Mesenchymal stem cell (in vitro differentiated cells and primary cell): ENCODE measurements at regions not wholly inside any gene's neighbourhood (a gene's known extent, or its start where the extent isn't known, plus 50 kb on each side); places are given as distances from the start of the nearest gene placed in this dataset.

ENCODE experiments used
- DNase-seq: peaks from one replicate; pipeline ENCODE4 v3.0.0-alpha.2; 2013
- H2AFZ ChIP-seq: one replicate; pipeline ENCODE4 v1.6.1; 2013; ENCODE audit warnings: low read depth, mild to moderate bottlenecking, control low read depth, inconsistent platforms, low read length, moderate library complexity
- H2AK5ac ChIP-seq: 2 replicates; pipeline ENCODE4 v1.6.1; 2013; ENCODE audit warnings: low read length, moderate library complexity, mild to moderate bottlenecking, inconsistent platforms; ENCODE audit not compliant: severe bottlenecking
- H2BK120ac ChIP-seq: one replicate; pipeline ENCODE4 v1.6.1; 2013; ENCODE audit warnings: low read depth, mild to moderate bottlenecking, inconsistent platforms, low read length, moderate library complexity
- H2BK12ac ChIP-seq, 2 experiments: one replicate each; pipeline ENCODE4 v1.6.1; 2013; ENCODE audit warnings: inconsistent platforms in 2 of 2, low read length in 2 of 2, mild to moderate bottlenecking in 2 of 2, moderate library complexity in 2 of 2, control low read depth in 1 of 2
- H2BK15ac ChIP-seq: one replicate; pipeline ENCODE4 v1.6.1; 2013; ENCODE audit warnings: mild to moderate bottlenecking, low read depth, inconsistent platforms; ENCODE audit not compliant: poor library complexity, severe bottlenecking
- H2BK5ac ChIP-seq: 2 replicates; pipeline ENCODE4 v1.6.1; 2013; ENCODE audit warnings: low read depth, mild to moderate bottlenecking, low read length, control low read depth, inconsistent platforms; ENCODE audit not compliant: poor library complexity, severe bottlenecking
- H3K14ac ChIP-seq, 2 experiments: one replicate each; pipeline ENCODE4 v1.6.1; 2013; ENCODE audit warnings: inconsistent platforms in 2 of 2, low read length in 2 of 2, control low read depth in 1 of 2, mild to moderate bottlenecking in 1 of 2, moderate library complexity in 1 of 2
- H3K18ac ChIP-seq, 2 experiments: one replicate each; pipeline ENCODE4 v1.6.1; 2013; ENCODE audit warnings: inconsistent platforms in 2 of 2, low read length in 2 of 2, control low read depth in 1 of 2, low read depth in 1 of 2, mild to moderate bottlenecking in 1 of 2
- H3K23ac ChIP-seq, 2 experiments: one replicate each; pipeline ENCODE4 v1.6.1; 2013; ENCODE audit warnings: inconsistent platforms in 2 of 2, low read length in 2 of 2, mild to moderate bottlenecking in 2 of 2, moderate library complexity in 2 of 2, control low read depth in 1 of 2
- H3K27ac ChIP-seq: 2 replicates; pipeline ENCODE4 v1.5.1; 2013; ENCODE audit warnings: mild to moderate bottlenecking, moderate library complexity, low read length, control low read depth, inconsistent platforms; ENCODE audit not compliant: poor library complexity, severe bottlenecking
- H3K27me3 ChIP-seq, 2 experiments: 2 replicates each; pipeline versions ENCODE4 v1.6.1 to v1.7.0; 2013; ENCODE audit warnings: low read length in 2 of 2, mild to moderate bottlenecking in 2 of 2, moderate library complexity in 2 of 2, control low read depth in 1 of 2, inconsistent platforms in 1 of 2; ENCODE audit not compliant: control insufficient read depth in 1 of 2, insufficient read depth in 1 of 2
- H3K36me3 ChIP-seq, 2 experiments: 2 replicates each; pipeline versions ENCODE4 v1.6.1 to v1.7.0; 2013; ENCODE audit warnings: low read length in 2 of 2, control low read depth in 1 of 2, inconsistent platforms in 1 of 2, low read depth in 1 of 2, mild to moderate bottlenecking in 1 of 2; ENCODE audit not compliant: insufficient read depth in 2 of 2, control insufficient read depth in 1 of 2
- H3K4ac ChIP-seq, 2 experiments: one replicate each; pipeline ENCODE4 v1.6.1; 2013; ENCODE audit warnings: inconsistent platforms in 2 of 2, low read length in 2 of 2, mild to moderate bottlenecking in 2 of 2, moderate library complexity in 2 of 2, control low read depth in 1 of 2, low read depth in 1 of 2
- H3K4me1 ChIP-seq: 2 replicates; pipeline ENCODE4 v1.6.1; 2013; ENCODE audit warnings: low read depth, low read length, control low read depth; ENCODE audit not compliant: control insufficient read depth, insufficient read depth
- H3K4me2 ChIP-seq: 2 replicates; pipeline ENCODE4 v1.6.1; 2013; ENCODE audit warnings: low read length, mild to moderate bottlenecking, inconsistent platforms; ENCODE audit not compliant: poor library complexity, severe bottlenecking
- H3K4me3 ChIP-seq, 2 experiments: 2 replicates each; pipeline versions ENCODE4 v1.5.1 to v1.7.0; 2013; ENCODE audit warnings: low read length in 2 of 2, mild to moderate bottlenecking in 2 of 2, control low read depth in 1 of 2, low read depth in 1 of 2; ENCODE audit not compliant: insufficient read depth in 1 of 2
- H3K79me1 ChIP-seq: replicated peaks from 2 replicates; pipeline ENCODE4 v1.6.1; 2013; ENCODE audit warnings: mild to moderate bottlenecking, control low read depth, low read length, inconsistent platforms; ENCODE audit not compliant: poor library complexity, severe bottlenecking
- H3K9ac ChIP-seq: 2 replicates; pipeline ENCODE4 v1.7.0; 2013; ENCODE audit warnings: mild to moderate bottlenecking, low read length, moderate library complexity
- H3K9me3 ChIP-seq: 2 replicates; pipeline ENCODE4 v1.7.0; 2013; ENCODE audit warnings: mild to moderate bottlenecking, low read length; ENCODE audit not compliant: control insufficient read depth
- H4K8ac ChIP-seq: one replicate; pipeline ENCODE4 v1.6.1; 2013; ENCODE audit warnings: inconsistent platforms, mild to moderate bottlenecking, low read length, moderate library complexity
- H4K91ac ChIP-seq: one replicate; pipeline ENCODE4 v1.6.1; 2013; ENCODE audit warnings: mild to moderate bottlenecking, low read length, inconsistent platforms
- WGBS: methylation state at CpG from one replicate; pipeline ENCODE4 v1.1.7; 2013; ENCODE audit warnings: mixed read lengths; 5-methylcytosine and 5-hydroxymethylcytosine counted together

GRCh38 chr2:60643747-60644146, 90.3 kb upstream of the BCL11A start:
- Histone ChIP-seq H3K79me1 (no peaks in the 10 kb centered on the region), H3K27me3 (peaks cover 0 to 31% of the 10 kb centered on the region in 2 experiments), H3K4ac (no peak overlapping the region), H2AFZ (no peak overlapping the region), H3K4me1 (peaks cover 2% of the 10 kb centered on the region), H2AK5ac (no peak overlapping the region), H3K23ac (no peak overlapping the region), H3K9me3 (no peaks in the 10 kb centered on the region), H3K4me2 (no peak overlapping the region), H3K27ac (no peak overlapping the region), H2BK120ac (no peak overlapping the region), H3K18ac (no peak overlapping the region), H3K4me3 (no peak overlapping the region), H3K14ac (no peak overlapping the region), H3K9ac (no peak overlapping the region), H2BK12ac (no peak overlapping the region), H3K36me3 (no peaks in the 10 kb centered on the region), H2BK15ac (no peak overlapping the region), H4K91ac (no peak overlapping the region), H4K8ac (no peak overlapping the region), H2BK5ac (no peak overlapping the region)
- DNase-seq = no peak
- WGBS = 96% methylated on average over 7 of the region's 7 CpGs

- Histone ChIP-seq H2BK120ac (no peak overlapping the region), H3K4me1 (peaks cover 2% of the 10 kb centered on the region), H3K23ac (no peak overlapping the region), H3K79me1 (no peaks in the 10 kb centered on the region), H2BK12ac (no peak overlapping the region), H2BK15ac (no peak overlapping the region), H3K4me2 (no peak overlapping the region), H3K18ac (no peak overlapping the region), H2AFZ (no peak overlapping the region), H2AK5ac (no peak overlapping the region), H3K14ac (no peak overlapping the region), H2BK5ac (no peak overlapping the region), H3K4me3 (no peak overlapping the region), H4K91ac (no peak overlapping the region), H3K36me3 (no peaks in the 10 kb centered on the region), H3K4ac (no peak overlapping the region), H3K27me3 (peaks cover 0 to 29% of the 10 kb centered on the region in 2 experiments), H3K9me3 (no peaks in the 10 kb centered on the region), H4K8ac (no peak overlapping the region), H3K9ac (no peak overlapping the region), H3K27ac (no peak overlapping the region)
- WGBS = 81% methylated on average over 6 of the region's 6 CpGs
- DNase-seq = no peak
Observed at GRCh38 chr2:60644951-60645350, 91.5 kb upstream of the BCL11A start.

GRCh38 chr2:60648191-60648590, 94.7 kb upstream of the BCL11A start:
- whole genome bisulfite sequencing = 86% methylated on average over 5 of the region's 5 CpGs
- no peak overlapping the region for H3K23ac ChIP-seq
- no peak overlapping the region for H2BK12ac ChIP-seq

GRCh38 chr2:60649721-60650120, 96.3 kb upstream of the BCL11A start:
- Histone ChIP-seq H3K4me2 (no peak overlapping the region), H3K27ac (no peak overlapping the region), H3K79me1 (no peaks in the 10 kb centered on the region), H3K9ac (no peak overlapping the region), H3K23ac (no peak overlapping the region), H3K36me3 (no peaks in the 10 kb centered on the region), H2BK12ac (no peak overlapping the region), H4K8ac (no peak overlapping the region), H2BK120ac (no peak overlapping the region), H3K4me1 (no peaks in the 10 kb centered on the region), H3K4me3 (no peak overlapping the region), H4K91ac (no peak overlapping the region), H2AK5ac (no peak overlapping the region), H3K14ac (no peak overlapping the region), H3K9me3 (no peaks in the 10 kb centered on the region), H3K18ac (no peak overlapping the region), H2BK15ac (no peak overlapping the region), H2AFZ (no peak overlapping the region), H3K4ac (no peak overlapping the region), H2BK5ac (no peak overlapping the region), H3K27me3 (peaks cover 13 to 37% of the 10 kb centered on the region in 2 experiments)
- no peak for DNase-seq

More at GRCh38 chr2:60648191-60648590, 94.7 kb upstream of the BCL11A start:
- Histone ChIP-seq H3K27ac (no peak overlapping the region), H3K27me3 (peaks cover 6 to 35% of the 10 kb centered on the region in 2 experiments), H3K36me3 (no peaks in the 10 kb centered on the region), H3K9ac (no peak overlapping the region), H3K4me1 (peaks cover 1% of the 10 kb centered on the region), H2AK5ac (no peak overlapping the region), H3K79me1 (no peaks in the 10 kb centered on the region), H2BK15ac (no peak overlapping the region), H2BK120ac (no peak overlapping the region), H3K9me3 (no peaks in the 10 kb centered on the region), H2AFZ (no peak overlapping the region), H3K14ac (no peak overlapping the region), H2BK5ac (no peak overlapping the region), H3K4me2 (no peak overlapping the region), H4K91ac (no peak overlapping the region), H4K8ac (no peak overlapping the region), H3K18ac (no peak overlapping the region), H3K4me3 (no peak overlapping the region), H3K4ac (no peak overlapping the region)
- DNase-seq = no peak
